Chondrocyte (in vitro differentiated cells): ENCODE measurements at regions not wholly inside any gene's neighbourhood (a gene's known extent, or its start where the extent isn't known, plus 50 kb on each side); places are given as distances from the start of the nearest gene placed in this dataset.

Source experiments
- DNase-seq: peaks from one replicate; pipeline ENCODE4 v3.0.0; 2021; ENCODE audit warnings: mixed read lengths, low spot score
- H3K27ac Mint-ChIP-seq: one replicate; pipeline ENCODE4 v1.8.0; 2021; ENCODE audit warnings: mild to moderate bottlenecking, moderate library complexity, mixed read lengths; ENCODE audit not compliant: unreplicated experiment
- H3K27me3 Mint-ChIP-seq: 2 replicates; pipeline ENCODE4 v1.8.0; 2021; ENCODE audit warnings: low read depth, mixed read lengths
- H3K36me3 Mint-ChIP-seq: 2 replicates; pipeline ENCODE4 v1.8.0; 2021; ENCODE audit warnings: low read depth, mixed read lengths
- H3K4me1 Mint-ChIP-seq: 2 replicates; pipeline ENCODE4 v1.8.0; 2021; ENCODE audit warnings: low read depth, mild to moderate bottlenecking, mixed read lengths
- H3K4me3 Mint-ChIP-seq: one replicate; pipeline ENCODE4 v1.8.0; 2021; ENCODE audit warnings: mild to moderate bottlenecking, moderate library complexity, mixed read lengths; ENCODE audit not compliant: unreplicated experiment
- H3K9me3 Mint-ChIP-seq: 2 replicates; pipeline ENCODE4 v1.8.0; 2021; ENCODE audit warnings: low read depth, mixed read lengths
- CTCF ChIP-seq: fragments of 200-600 bp; sonication (generic); IDR thresholded peaks from 2 replicates; pipeline ENCODE4 v1.5.0; 2021; ENCODE audit warnings: antibody characterized with exemption, mild to moderate bottlenecking, moderate library complexity

DNA sequence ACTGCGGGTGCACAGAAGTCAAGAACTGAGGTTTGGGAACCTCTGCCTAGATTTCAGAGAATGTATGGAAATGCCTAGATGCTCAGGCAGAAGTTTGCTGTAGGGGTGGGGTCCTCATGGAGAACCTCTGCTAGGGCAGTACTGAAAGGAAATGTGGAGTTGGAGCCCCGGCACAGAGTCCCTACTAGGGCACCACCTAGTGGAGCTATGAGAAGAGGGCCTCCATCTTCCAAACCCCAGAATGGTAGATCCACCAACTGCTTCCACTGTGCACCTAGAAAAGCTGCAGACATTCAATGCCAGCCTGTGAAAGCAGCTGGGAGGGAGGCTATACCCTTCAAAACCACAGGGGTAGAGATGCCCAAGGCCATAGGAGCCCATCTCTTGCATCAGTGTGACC lies 1336.0 kb upstream of the CELF2 start:
- Mint-ChIP-seq H3K27ac (no peak overlapping the region), H3K4me1 (no peaks in the 10 kb centered on the region), H3K36me3 (no peaks in the 10 kb centered on the region), H3K27me3 (no peaks in the 10 kb centered on the region), H3K4me3 (no peak overlapping the region), H3K9me3 (peaks cover 12% of the 10 kb centered on the region)
- DNase-seq = no peak
- peak; percentile 20 for TF ChIP-seq CTCF

- H3K36me3 Mint-ChIP-seq = no peaks in the 10 kb centered on the region
- no peak overlapping the region for H3K27ac Mint-ChIP-seq
- DNase-seq = no peak
- TF ChIP-seq CTCF = no peak
- H3K4me3 Mint-ChIP-seq = no peak overlapping the region
- peaks cover 12% of the 10 kb centered on the region for H3K9me3 Mint-ChIP-seq
- no peaks in the 10 kb centered on the region for H3K4me1 Mint-ChIP-seq
- H3K27me3 Mint-ChIP-seq = no peaks in the 10 kb centered on the region
These were observed 1334.9 kb upstream of the CELF2 start for GRCh38 chr10:9682802-9683201.

- Mint-ChIP-seq H3K9me3 (peaks cover 12% of the 10 kb centered on the region), H3K27ac (no peak overlapping the region), H3K4me3 (no peak overlapping the region), H3K36me3 (no peaks in the 10 kb centered on the region), H3K4me1 (no peaks in the 10 kb centered on the region), H3K27me3 (no peaks in the 10 kb centered on the region)
- no peak for TF ChIP-seq CTCF
- no peak for DNase-seq
These were observed 1333.5 kb upstream of the CELF2 start for GRCh38 chr10:9684186-9684585.

- TF ChIP-seq CTCF = no peak
- H3K4me1 Mint-ChIP-seq = no peaks in the 10 kb centered on the region
- DNase-seq = no peak
- peaks cover 8% of the 10 kb centered on the region for H3K9me3 Mint-ChIP-seq
- no peaks in the 10 kb centered on the region for H3K27me3 Mint-ChIP-seq
- H3K27ac Mint-ChIP-seq = no peak overlapping the region
- no peak overlapping the region for H3K4me3 Mint-ChIP-seq
- no peaks in the 10 kb centered on the region for H3K36me3 Mint-ChIP-seq
These were observed 1332.1 kb upstream of the CELF2 start for GRCh38 chr10:9685596-9685995.

- no peak for DNase-seq
- no peak overlapping the region for H3K4me3 Mint-ChIP-seq
- no peak for TF ChIP-seq CTCF
These were observed 1329.0 kb upstream of the CELF2 start for GRCh38 chr10:9688711-9689110.

More at GRCh38 chr10:9688711-9689110, 1329.0 kb upstream of the CELF2 start:
- no peak overlapping the region for H3K27ac Mint-ChIP-seq
- H3K36me3 Mint-ChIP-seq = no peaks in the 10 kb centered on the region
- H3K4me1 Mint-ChIP-seq = peaks cover under 1% of the 10 kb centered on the region
- no peaks in the 10 kb centered on the region for H3K27me3 Mint-ChIP-seq
- no peaks in the 10 kb centered on the region for H3K9me3 Mint-ChIP-seq
